ENCODE measurements at regions not wholly inside any gene's neighbourhood (a gene's known extent, or its start where the extent isn't known, plus 50 kb on each side); places are given as distances from the start of the nearest gene placed in this dataset.

GRCh38 chr9:95610006-95610785 lies 93.4 kb upstream of the PTCH1 start:
- no peak for DNase-seq (ENCODE audit: low read depth)
- TF ChIP-seq, protein P1, sequence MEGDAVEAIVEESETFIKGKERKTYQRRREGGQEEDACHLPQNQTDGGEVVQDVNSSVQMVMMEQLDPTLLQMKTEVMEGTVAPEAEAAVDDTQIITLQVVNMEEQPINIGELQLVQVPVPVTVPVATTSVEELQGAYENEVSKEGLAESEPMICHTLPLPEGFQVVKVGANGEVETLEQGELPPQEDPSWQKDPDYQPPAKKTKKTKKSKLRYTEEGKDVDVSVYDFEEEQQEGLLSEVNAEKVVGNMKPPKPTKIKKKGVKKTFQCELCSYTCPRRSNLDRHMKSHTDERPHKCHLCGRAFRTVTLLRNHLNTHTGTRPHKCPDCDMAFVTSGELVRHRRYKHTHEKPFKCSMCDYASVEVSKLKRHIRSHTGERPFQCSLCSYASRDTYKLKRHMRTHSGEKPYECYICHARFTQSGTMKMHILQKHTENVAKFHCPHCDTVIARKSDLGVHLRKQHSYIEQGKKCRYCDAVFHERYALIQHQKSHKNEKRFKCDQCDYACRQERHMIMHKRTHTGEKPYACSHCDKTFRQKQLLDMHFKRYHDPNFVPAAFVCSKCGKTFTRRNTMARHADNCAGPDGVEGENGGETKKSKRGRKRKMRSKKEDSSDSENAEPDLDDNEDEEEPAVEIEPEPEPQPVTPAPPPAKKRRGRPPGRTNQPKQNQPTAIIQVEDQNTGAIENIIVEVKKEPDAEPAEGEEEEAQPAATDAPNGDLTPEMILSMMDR (conservative IDR thresholded peaks at IDR 0.05; ENCODE audit: low read depth, low read length) = no peak
- no peak overlapping the region for H3K4me3 ChIP-seq (ENCODE audit: low read depth, low read length)

DNA sequence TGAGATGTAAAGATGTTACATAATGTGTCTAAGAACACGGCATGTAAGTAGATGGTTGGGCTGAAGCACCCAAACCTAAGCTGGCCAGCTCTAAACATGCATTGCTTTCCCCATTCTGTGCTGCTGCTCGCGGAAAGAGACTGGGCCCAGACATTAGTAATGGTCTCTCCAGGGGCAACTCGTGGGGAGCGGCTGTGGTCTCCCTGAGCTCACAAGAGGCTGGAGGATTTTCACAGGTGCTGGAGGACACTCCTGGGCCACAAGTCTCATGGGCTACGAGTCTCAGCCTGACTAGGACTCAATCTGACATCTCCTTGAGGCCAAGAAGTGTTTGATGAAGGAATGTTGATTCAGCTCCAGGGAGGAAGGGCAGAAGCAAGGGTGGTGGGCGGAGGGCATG lies 92.7 kb upstream of the PTCH1 start:
- no peak overlapping the region for H3K4me3 ChIP-seq (ENCODE audit: low read depth, low read length)
- TF ChIP-seq, protein P1 (conservative IDR thresholded peaks at IDR 0.05; ENCODE audit: low read depth, low read length) = no peak
- no peak for DNase-seq (ENCODE audit: low read depth)

DNA sequence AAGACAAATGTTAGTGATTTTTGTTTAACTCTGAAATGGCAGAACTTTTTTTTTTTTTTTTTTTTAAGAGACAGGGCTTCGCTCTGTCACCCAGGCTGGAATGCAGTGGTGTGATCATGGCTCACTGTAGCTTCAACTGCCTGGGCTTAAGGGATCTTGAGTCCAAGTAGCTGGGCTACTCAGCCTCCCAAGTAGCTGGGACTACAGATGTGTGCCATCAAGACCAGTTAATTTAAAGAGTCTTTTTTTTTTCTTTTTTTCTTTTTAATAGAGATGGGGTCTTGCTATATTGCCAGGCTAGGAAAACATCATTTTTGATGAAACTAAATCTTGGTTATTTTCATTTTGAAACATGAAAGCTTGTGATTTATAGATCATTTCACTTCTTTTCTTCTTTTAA lies 91.6 kb upstream of the PTCH1 start:
- TF ChIP-seq, protein P1 (conservative IDR thresholded peaks at IDR 0.05; ENCODE audit: low read depth, low read length) = no peak
- no peak for DNase-seq (ENCODE audit: low read depth)
- H3K4me3 ChIP-seq (ENCODE audit: low read depth, low read length) = no peak overlapping the region

DNA sequence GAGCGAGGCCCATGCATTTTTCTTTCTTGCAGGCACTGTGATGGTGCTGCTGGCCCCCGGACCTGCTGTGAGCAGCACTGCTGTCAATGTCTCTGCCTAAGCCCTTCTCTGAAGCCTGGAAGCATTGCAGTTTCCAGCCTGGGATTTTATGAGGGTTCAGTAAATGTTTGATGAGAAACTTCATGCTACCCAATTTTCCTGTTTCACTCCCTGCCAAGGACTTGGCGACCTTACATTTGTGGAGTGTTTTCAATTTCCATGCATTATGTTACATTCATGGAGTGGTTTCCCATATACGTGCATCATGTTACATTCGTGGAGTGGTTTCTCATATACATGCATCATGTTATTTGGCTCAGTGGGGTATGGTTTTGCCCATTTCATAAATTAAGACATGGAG lies 90.7 kb upstream of the PTCH1 start:
- TF ChIP-seq, protein P1 (conservative IDR thresholded peaks at IDR 0.05; ENCODE audit: low read depth, low read length) = no peak
- no peak overlapping the region for H3K4me3 ChIP-seq (ENCODE audit: low read depth, low read length)
- DNase-seq (ENCODE audit: low read depth) = no peak

DNA sequence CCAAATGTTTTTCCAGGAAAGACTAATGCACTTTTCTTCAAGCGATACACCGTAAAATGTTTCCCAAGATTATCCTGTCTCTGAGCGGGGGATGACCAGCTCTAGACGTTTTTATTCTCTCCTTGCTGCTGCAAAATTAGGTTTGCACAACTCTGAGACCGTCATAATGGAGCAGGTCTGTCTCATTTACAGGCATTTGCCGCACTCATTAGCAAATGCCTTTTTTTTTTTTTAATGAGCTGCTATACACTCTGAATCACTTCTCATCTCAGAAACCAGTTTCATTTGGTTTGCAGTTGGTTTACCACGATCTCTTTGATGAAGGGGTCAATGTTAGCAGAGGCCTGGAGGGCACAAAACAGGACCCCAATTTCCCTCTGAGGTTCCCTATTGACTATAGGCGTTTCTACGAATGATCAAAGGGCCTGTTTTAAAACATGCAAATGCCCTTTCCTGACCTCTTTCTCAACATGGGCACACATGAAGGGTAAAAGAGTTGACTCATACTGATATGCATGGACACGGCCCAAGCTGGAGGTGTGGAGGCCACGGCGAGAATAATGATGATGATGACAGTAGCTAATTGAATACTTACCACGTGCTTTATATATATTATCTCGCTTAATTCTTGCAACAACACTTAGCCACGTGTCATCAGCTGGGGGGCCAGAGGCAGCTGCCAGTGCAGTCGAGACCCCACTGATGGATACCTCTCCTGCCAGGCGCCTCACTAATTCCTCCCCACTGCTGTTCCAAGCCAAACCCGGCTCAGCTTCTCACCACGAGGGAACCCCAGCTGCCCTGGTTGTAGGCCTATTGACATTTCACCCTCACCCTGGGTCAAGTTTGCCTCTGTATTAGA lies 89.9 kb upstream of the PTCH1 start:
- no peak overlapping the region for H3K4me3 ChIP-seq (ENCODE audit: low read depth, low read length)
- TF ChIP-seq, protein P1 (conservative IDR thresholded peaks at IDR 0.05; ENCODE audit: low read depth, low read length) = no peak
- no peak for DNase-seq (ENCODE audit: low read depth)

DNA sequence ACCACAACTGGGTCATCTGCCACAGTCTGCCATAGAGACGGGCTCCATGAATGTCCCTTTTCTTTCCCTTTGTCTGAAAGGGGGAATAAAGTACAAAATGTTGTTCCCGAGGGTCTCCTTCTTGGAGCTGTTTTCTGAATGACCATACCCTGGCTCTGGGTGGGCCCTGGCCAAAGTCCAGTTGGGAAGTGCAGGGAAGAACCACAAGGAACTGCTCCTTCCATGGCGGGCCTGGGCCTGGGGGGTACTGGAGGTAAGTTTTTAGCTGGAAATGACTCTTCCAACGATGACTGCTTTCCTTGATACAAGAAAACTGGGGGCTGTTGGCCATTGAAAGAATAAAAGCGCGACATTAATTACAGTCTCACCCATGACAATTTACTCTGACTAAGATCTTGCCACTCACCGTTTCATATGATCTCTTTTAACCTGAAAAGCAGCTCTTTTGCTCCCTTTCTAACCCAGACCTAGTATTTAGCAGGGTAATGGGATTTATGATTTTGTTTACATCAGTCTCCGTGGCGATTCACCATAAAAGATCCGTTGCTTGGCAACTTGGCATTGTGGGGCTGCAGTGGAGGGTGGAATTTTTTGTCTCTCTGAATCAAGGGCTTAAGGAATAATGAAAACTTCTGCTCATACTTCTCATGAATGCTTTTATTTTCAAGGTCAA lies 89.2 kb upstream of the PTCH1 start:
- TF ChIP-seq, protein P1 (conservative IDR thresholded peaks at IDR 0.05; ENCODE audit: low read depth, low read length) = no peak
- no peak overlapping the region for H3K4me3 ChIP-seq (ENCODE audit: low read depth, low read length)
- no peak for DNase-seq (ENCODE audit: low read depth)
